PC-9 (cell line): ENCODE measurements at regions not wholly inside any gene's neighbourhood (a gene's known extent, or its start where the extent isn't known, plus 50 kb on each side); places are given as distances from the start of the nearest gene placed in this dataset.

Source experiments
- BruUV-seq: library from RNA; stranded (reverse); fragments of 400-500 nt; replicated peaks from 2 replicates; lab custom pipeline; 2021; lab: Mats Ljungman, UMichigan
- CTCF ChIA-PET: fragments of 300-600 bp; sonication (Branson Sonifier 250); formaldehyde crosslinking; loops from one replicate; lab custom pipeline; 2022; ENCODE audit warnings: antibody characterized with exemption; lab: Charles Lee
- POLR2A ChIA-PET: fragments of 300-600 bp; sonication (Branson Sonifier 250); formaldehyde crosslinking; loops from one replicate; lab custom pipeline; 2022; ENCODE audit warnings: antibody characterized with exemption; ENCODE audit not compliant: unreplicated experiment; lab: Charles Lee
- DNase-seq, 2 experiments: peaks; one replicate each; pipeline versions ENCODE4 v3.0.0 to v3.0.0-alpha.2; 2015 to 2022; ENCODE audit warnings: mixed read lengths in 1 of 2
- H2AFZ ChIP-seq: fragments of 200-600 bp; sonication (generic); 2 replicates; pipeline ENCODE4 v1.8.1; 2017; ENCODE audit warnings: antibody characterized with exemption
- H3F3A ChIP-seq: fragments of 200-600 bp; sonication (generic); 2 replicates; pipeline ENCODE4 v1.8.1; 2017; ENCODE audit warnings: antibody characterized with exemption, mild to moderate bottlenecking, low read depth; ENCODE audit not compliant: insufficient read depth
- H3K27ac ChIP-seq: fragments of 200-600 bp; sonication (generic); 2 replicates; pipeline ENCODE4 v1.6.1; 2016; ENCODE audit warnings: mixed run types
- H3K27me3 ChIP-seq: fragments of 200-600 bp; sonication (generic); 2 replicates; pipeline ENCODE4 v1.6.1; 2016; ENCODE audit warnings: low read depth, mixed run types; ENCODE audit not compliant: insufficient read depth
- H3K36me3 ChIP-seq: fragments of 200-600 bp; sonication (generic); 2 replicates; pipeline ENCODE4 v1.6.1; 2016; ENCODE audit warnings: low read depth, mixed run types
- H3K4me1 ChIP-seq: fragments of 200-600 bp; sonication (generic); replicated peaks from 2 replicates; pipeline ENCODE4 v1.6.1; 2016; ENCODE audit warnings: mixed run types; ENCODE audit not compliant: insufficient read depth
- H3K4me2 ChIP-seq: fragments of 200-600 bp; sonication (generic); 2 replicates; pipeline ENCODE4 v1.6.1; 2017; ENCODE audit warnings: mixed run types
- H3K4me3 ChIP-seq: fragments of 200-600 bp; sonication (generic); 2 replicates; pipeline ENCODE4 v1.6.1; 2016; ENCODE audit warnings: mixed run types
- H3K79me2 ChIP-seq: fragments of 200-600 bp; sonication (generic); 2 replicates; pipeline ENCODE4 v1.6.1; 2017; ENCODE audit warnings: low read depth, mixed run types
- H3K9me2 ChIP-seq: fragments of 200-600 bp; sonication (generic); 2 replicates; pipeline ENCODE4 v1.8.1; 2017; ENCODE audit warnings: mild to moderate bottlenecking; ENCODE audit not compliant: insufficient read depth
- H3K9me3 ChIP-seq: fragments of 200-600 bp; sonication (generic); 2 replicates; pipeline ENCODE4 v1.8.1; 2016; ENCODE audit warnings: low read depth; ENCODE audit not compliant: insufficient read depth
- H4K20me1 ChIP-seq: fragments of 200-600 bp; sonication (generic); 2 replicates; pipeline ENCODE4 v1.8.1; 2017; ENCODE audit not compliant: insufficient read depth
- EZH2 ChIP-seq: fragments of 200-600 bp; sonication (generic); IDR thresholded peaks from 2 replicates; pipeline ENCODE4 v1.8.0; 2017; ENCODE audit warnings: antibody characterized with exemption, low read depth
- intact Hi-C: fragments of 100-400 bp; cut with micrococcal nuclease; formaldehyde crosslinking; loops from one replicate; pipeline ENCODE4 v1.10.0; 2022; ENCODE audit not compliant: unreplicated experiment
- TF ChIP-seq, protein P1 (sequence below): fragments of 200-600 bp; sonication (generic); conservative IDR thresholded peaks from 2 replicates; pipeline ENCODE4 v1.6.1; 2017; ENCODE audit warnings: mixed run types, antibody characterized with exemption, mild to moderate bottlenecking, moderate library complexity

DNA sequence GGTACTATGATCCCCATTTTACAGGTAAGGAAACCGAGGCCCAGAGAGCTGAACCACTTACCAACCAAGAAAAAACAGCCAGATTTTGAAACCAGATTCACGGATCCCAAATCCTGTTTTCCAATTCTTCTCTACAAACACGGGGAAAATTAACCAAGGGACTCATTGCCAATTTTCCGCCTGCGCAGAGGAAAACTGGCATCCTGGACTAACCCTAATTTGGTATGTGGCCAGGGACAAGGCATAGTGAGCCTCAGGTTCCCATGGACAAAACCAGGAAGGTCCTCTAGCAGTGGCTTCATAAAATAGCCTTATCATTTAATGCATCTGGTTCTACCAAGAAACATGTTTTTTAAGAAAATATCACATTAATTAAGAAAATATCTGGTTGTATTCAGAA, 517.3 kb downstream of the MED13L start:
- no peaks in the 10 kb centered on the region for H3F3A ChIP-seq
- ChIA-PET CTCF (no interaction called here), POLR2A (no interaction called here)
- no peaks in the 10 kb centered on the region for H3K4me1 ChIP-seq
- no peaks in the 10 kb centered on the region for H3K9me2 ChIP-seq
- no peak for DNase-seq
- BruUV-seq = no TSS peak
- H3K4me3 ChIP-seq = no peak overlapping the region
- no peaks in the 10 kb centered on the region for H3K79me2 ChIP-seq
- H4K20me1 ChIP-seq = no peaks in the 10 kb centered on the region
- no peaks in the 10 kb centered on the region for H3K9me3 ChIP-seq
- H3K4me2 ChIP-seq = no peak overlapping the region
- H3K36me3 ChIP-seq = no peaks in the 10 kb centered on the region
- peaks cover 52% of the 10 kb centered on the region for H3K27me3 ChIP-seq
- intact Hi-C loops = no loop called here
- no peak for TF ChIP-seq EZH2
- TF ChIP-seq, protein P1, sequence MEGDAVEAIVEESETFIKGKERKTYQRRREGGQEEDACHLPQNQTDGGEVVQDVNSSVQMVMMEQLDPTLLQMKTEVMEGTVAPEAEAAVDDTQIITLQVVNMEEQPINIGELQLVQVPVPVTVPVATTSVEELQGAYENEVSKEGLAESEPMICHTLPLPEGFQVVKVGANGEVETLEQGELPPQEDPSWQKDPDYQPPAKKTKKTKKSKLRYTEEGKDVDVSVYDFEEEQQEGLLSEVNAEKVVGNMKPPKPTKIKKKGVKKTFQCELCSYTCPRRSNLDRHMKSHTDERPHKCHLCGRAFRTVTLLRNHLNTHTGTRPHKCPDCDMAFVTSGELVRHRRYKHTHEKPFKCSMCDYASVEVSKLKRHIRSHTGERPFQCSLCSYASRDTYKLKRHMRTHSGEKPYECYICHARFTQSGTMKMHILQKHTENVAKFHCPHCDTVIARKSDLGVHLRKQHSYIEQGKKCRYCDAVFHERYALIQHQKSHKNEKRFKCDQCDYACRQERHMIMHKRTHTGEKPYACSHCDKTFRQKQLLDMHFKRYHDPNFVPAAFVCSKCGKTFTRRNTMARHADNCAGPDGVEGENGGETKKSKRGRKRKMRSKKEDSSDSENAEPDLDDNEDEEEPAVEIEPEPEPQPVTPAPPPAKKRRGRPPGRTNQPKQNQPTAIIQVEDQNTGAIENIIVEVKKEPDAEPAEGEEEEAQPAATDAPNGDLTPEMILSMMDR = no peak
- no peak overlapping the region for H2AFZ ChIP-seq
- H3K27ac ChIP-seq = no peak overlapping the region

DNA sequence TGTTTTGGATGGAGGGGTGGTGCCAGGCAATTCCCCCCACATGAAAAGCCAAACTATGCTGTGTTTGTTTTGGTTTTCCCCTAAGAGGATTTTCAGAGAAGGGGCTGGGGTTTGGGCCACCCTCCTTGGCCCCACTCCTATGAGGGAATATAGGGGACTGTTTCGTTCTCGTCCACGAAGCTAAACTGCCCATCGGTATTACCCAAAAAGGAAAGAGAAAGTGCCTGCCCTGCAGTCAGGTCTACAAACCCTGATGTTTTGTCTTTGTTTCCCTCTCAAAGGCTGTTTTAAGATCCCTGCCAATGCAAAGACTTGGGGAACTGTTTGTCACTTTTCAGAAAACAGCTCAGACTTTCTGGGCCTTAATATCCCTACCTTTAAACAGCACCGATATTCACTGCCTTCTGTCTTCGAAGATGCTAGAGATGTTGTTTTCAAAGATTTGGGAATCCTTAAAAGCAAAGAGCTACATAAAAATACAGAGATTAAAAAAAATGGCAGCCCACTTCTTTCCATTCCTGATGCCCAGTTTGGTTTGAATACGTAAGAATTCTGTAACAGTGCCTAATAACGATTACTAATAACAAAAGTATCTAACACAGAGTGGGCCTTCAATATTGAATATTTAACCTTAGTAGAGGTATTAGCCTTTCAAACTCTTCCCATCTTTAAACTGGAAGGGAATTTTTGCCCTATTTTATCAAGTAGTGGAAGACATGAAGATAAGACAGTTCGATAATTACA, 518.4 kb downstream of the MED13L start:
- Histone ChIP-seq H3F3A (no peaks in the 10 kb centered on the region), H3K36me3 (no peaks in the 10 kb centered on the region), H3K9me3 (no peaks in the 10 kb centered on the region), H4K20me1 (no peaks in the 10 kb centered on the region), H3K4me1 (no peaks in the 10 kb centered on the region), H3K27me3 (peaks cover 63% of the 10 kb centered on the region), H3K4me3 (no peak overlapping the region), H3K4me2 (no peak overlapping the region), H3K79me2 (no peaks in the 10 kb centered on the region), H3K27ac (no peak overlapping the region), H3K9me2 (no peaks in the 10 kb centered on the region), H2AFZ (no peak overlapping the region)
- ChIA-PET POLR2A (no interaction called here), CTCF (no interaction called here)
- BruUV-seq = no TSS peak
- TF ChIP-seq, protein P1 = no peak
- TF ChIP-seq EZH2 = no peak
- DNase-seq = no peak
- intact Hi-C loops = no loop called here

DNA sequence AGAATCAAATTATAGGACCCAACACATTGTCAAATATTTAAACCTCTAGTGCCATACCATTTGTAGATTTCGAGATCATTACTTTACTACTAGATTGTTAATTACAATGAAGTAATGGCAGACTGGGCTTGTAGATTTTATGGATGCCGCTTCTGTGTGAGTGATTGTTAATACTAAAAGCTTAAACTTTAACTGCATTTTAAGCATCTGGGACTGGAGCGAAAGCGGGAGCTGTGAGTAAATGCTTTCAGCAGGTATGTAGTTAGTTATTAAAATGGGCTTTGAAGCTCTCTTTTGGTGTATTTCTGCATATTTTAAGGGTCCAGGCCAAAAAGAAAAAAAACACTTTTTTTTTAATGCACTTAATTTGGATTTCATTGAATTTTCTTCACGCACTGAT, 519.3 kb downstream of the MED13L start:
- no peak overlapping the region for H3K27ac ChIP-seq
- no peak overlapping the region for H3K4me2 ChIP-seq
- CTCF ChIA-PET = interaction anchor here (0.6 kb wide), 1 partner anchor 1684 kb away, joined by 14 read pairs; no protein-coding TSS in a partner anchor

More for the DNA sequence above, 519.3 kb downstream of the MED13L start:
- Histone ChIP-seq H3K9me2 (no peaks in the 10 kb centered on the region), H3K4me3 (no peak overlapping the region), H3K27me3 (peaks cover 65% of the 10 kb centered on the region), H3K79me2 (no peaks in the 10 kb centered on the region), H2AFZ (no peak overlapping the region), H3F3A (no peaks in the 10 kb centered on the region), H3K36me3 (no peaks in the 10 kb centered on the region), H3K4me1 (no peaks in the 10 kb centered on the region), H3K9me3 (no peaks in the 10 kb centered on the region), H4K20me1 (no peaks in the 10 kb centered on the region)
- DNase-seq = no peak
- no TSS peak for BruUV-seq
- TF ChIP-seq, protein P1 = no peak
- TF ChIP-seq EZH2 = no peak
- intact Hi-C loops = no loop called here
- POLR2A ChIA-PET = no interaction called here
